Hepatocyte (in vitro differentiated cells): ENCODE measurements at regions not wholly inside any gene's neighbourhood (a gene's known extent, or its start where the extent isn't known, plus 50 kb on each side); places are given as distances from the start of the nearest gene placed in this dataset.

Source experiments
- EZH2 ChIP-seq: fragments of 200-600 bp; sonication (generic); IDR thresholded peaks from 2 replicates; pipeline ENCODE4 v1.6.1; 2016; ENCODE audit warnings: antibody characterized with exemption, mild to moderate bottlenecking, borderline replicate concordance
- EZH2phosphoT487 ChIP-seq: fragments of 200-600 bp; sonication (generic); IDR thresholded peaks from one replicate; pipeline ENCODE4 v1.6.1; 2018; ENCODE audit warnings: antibody characterized with exemption, mild to moderate bottlenecking, low read depth, moderate library complexity; ENCODE audit not compliant: unreplicated experiment, severe bottlenecking
- TF ChIP-seq, protein P1 (sequence below): fragments of 200-600 bp; sonication (generic); IDR thresholded peaks from 2 replicates; pipeline ENCODE4 v1.5.1; 2016; ENCODE audit warnings: antibody characterized with exemption, mild to moderate bottlenecking; ENCODE audit not compliant: poor library complexity

- TF ChIP-seq, protein P1, sequence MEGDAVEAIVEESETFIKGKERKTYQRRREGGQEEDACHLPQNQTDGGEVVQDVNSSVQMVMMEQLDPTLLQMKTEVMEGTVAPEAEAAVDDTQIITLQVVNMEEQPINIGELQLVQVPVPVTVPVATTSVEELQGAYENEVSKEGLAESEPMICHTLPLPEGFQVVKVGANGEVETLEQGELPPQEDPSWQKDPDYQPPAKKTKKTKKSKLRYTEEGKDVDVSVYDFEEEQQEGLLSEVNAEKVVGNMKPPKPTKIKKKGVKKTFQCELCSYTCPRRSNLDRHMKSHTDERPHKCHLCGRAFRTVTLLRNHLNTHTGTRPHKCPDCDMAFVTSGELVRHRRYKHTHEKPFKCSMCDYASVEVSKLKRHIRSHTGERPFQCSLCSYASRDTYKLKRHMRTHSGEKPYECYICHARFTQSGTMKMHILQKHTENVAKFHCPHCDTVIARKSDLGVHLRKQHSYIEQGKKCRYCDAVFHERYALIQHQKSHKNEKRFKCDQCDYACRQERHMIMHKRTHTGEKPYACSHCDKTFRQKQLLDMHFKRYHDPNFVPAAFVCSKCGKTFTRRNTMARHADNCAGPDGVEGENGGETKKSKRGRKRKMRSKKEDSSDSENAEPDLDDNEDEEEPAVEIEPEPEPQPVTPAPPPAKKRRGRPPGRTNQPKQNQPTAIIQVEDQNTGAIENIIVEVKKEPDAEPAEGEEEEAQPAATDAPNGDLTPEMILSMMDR, result no peak
- TF ChIP-seq EZH2, result no peak
- TF ChIP-seq EZH2phosphoT487, result no peak
Observed at GRCh38 chr5:125554355-125554754, 807.9 kb upstream of the ZNF608 start.
